ENCODE measurements at regions not wholly inside any gene's neighbourhood (a gene's known extent, or its start where the extent isn't known, plus 50 kb on each side); places are given as distances from the start of the nearest gene placed in this dataset.

GRCh38 chr2:6052649-6053048, 360.5 kb downstream of the SOX11 start:
- TF ChIP-seq, protein P1, sequence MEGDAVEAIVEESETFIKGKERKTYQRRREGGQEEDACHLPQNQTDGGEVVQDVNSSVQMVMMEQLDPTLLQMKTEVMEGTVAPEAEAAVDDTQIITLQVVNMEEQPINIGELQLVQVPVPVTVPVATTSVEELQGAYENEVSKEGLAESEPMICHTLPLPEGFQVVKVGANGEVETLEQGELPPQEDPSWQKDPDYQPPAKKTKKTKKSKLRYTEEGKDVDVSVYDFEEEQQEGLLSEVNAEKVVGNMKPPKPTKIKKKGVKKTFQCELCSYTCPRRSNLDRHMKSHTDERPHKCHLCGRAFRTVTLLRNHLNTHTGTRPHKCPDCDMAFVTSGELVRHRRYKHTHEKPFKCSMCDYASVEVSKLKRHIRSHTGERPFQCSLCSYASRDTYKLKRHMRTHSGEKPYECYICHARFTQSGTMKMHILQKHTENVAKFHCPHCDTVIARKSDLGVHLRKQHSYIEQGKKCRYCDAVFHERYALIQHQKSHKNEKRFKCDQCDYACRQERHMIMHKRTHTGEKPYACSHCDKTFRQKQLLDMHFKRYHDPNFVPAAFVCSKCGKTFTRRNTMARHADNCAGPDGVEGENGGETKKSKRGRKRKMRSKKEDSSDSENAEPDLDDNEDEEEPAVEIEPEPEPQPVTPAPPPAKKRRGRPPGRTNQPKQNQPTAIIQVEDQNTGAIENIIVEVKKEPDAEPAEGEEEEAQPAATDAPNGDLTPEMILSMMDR (IDR thresholded peaks at IDR 0.05; ENCODE audit: poor library complexity) = no peak
- TF ChIP-seq EZH2 (IDR thresholded peaks at IDR 0.05; ENCODE audit: borderline replicate concordance) = no peak

Measured in hepatocyte (in vitro differentiated cells).